Loucy (cell line): ENCODE measurements at regions not wholly inside any gene's neighbourhood (a gene's known extent, or its start where the extent isn't known, plus 50 kb on each side); places are given as distances from the start of the nearest gene placed in this dataset.
A peak's percentile ranks its signal among the peaks of the same experiment; 100 is the strongest.

Experiments
- H2AFZ ChIP-seq: fragments of 200-600 bp; sonication (generic); 2 replicates; pipeline ENCODE4 v1.6.0; 2016; ENCODE audit warnings: antibody characterized with exemption, mild to moderate bottlenecking, low read length, moderate library complexity
- H3F3A ChIP-seq: fragments of 200-600 bp; 2 replicates; pipeline ENCODE4 v1.6.0; 2016; ENCODE audit warnings: antibody characterized with exemption, low read depth, mild to moderate bottlenecking
- H3K27me3 ChIP-seq: fragments of 200-600 bp; sonication (generic); 2 replicates; pipeline ENCODE4 v1.6.1; 2014; ENCODE audit warnings: low read length, mild to moderate bottlenecking; ENCODE audit not compliant: insufficient read depth, poor library complexity, severe bottlenecking
- H3K36me3 ChIP-seq: fragments of 200-600 bp; sonication (generic); 2 replicates; pipeline ENCODE4 v1.6.1; 2016; ENCODE audit warnings: low read length; ENCODE audit not compliant: insufficient read depth
- H3K4me1 ChIP-seq: fragments of 200-600 bp; sonication (generic); 2 replicates; pipeline ENCODE4 v1.5.1; 2014; ENCODE audit warnings: low read length, mild to moderate bottlenecking; ENCODE audit not compliant: insufficient read depth, poor library complexity, severe bottlenecking
- H3K4me2 ChIP-seq: fragments of 200-600 bp; sonication (generic); 2 replicates; pipeline ENCODE4 v1.6.0; 2014; ENCODE audit warnings: antibody characterized with exemption, low read length, low read depth, mild to moderate bottlenecking; ENCODE audit not compliant: poor library complexity, severe bottlenecking
- H3K4me3 ChIP-seq: fragments of 200-600 bp; sonication (generic); 2 replicates; pipeline ENCODE4 v1.5.1; 2014; ENCODE audit warnings: low read length, mild to moderate bottlenecking, mixed read lengths; ENCODE audit not compliant: poor library complexity, severe bottlenecking
- H3K79me2 ChIP-seq: fragments of 200-600 bp; sonication (generic); 2 replicates; pipeline ENCODE4 v1.6.1; 2014; ENCODE audit warnings: low read length; ENCODE audit not compliant: insufficient read depth
- H3K9ac ChIP-seq: fragments of 200-600 bp; sonication (generic); 2 replicates; pipeline ENCODE4 v1.6.0; 2014; ENCODE audit warnings: mild to moderate bottlenecking, low read depth, low read length, moderate library complexity; ENCODE audit not compliant: poor library complexity, severe bottlenecking
- H3K9me2 ChIP-seq: fragments of 200-600 bp; sonication (generic); replicated peaks from 2 replicates; pipeline ENCODE4 v1.6.1; 2016; ENCODE audit warnings: low read depth, low read length, mixed read lengths
- H3K9me3 ChIP-seq: fragments of 200-600 bp; sonication (generic); 2 replicates; pipeline ENCODE4 v1.6.1; 2014; ENCODE audit warnings: mild to moderate bottlenecking, antibody characterized with exemption, low read length, low read depth; ENCODE audit not compliant: insufficient read depth
- H4K20me1 ChIP-seq: fragments of 200-600 bp; sonication (generic); 2 replicates; pipeline ENCODE4 v1.6.0; 2014; ENCODE audit warnings: antibody characterized with exemption, low read length, mild to moderate bottlenecking; ENCODE audit not compliant: insufficient read depth, poor library complexity, severe bottlenecking
- EZH2phosphoT487 ChIP-seq: fragments of 200-600 bp; IDR thresholded peaks from 2 replicates; pipeline ENCODE4 v1.6.1; 2018; ENCODE audit warnings: antibody characterized with exemption, mild to moderate bottlenecking, moderate library complexity, borderline replicate concordance
- TF ChIP-seq, protein P1 (sequence below): fragments of 200-600 bp; sonication (generic); conservative IDR thresholded peaks from 2 replicates; pipeline ENCODE4 v1.5.1; 2014; ENCODE audit warnings: mild to moderate bottlenecking, antibody characterized with exemption, low read length

DNA sequence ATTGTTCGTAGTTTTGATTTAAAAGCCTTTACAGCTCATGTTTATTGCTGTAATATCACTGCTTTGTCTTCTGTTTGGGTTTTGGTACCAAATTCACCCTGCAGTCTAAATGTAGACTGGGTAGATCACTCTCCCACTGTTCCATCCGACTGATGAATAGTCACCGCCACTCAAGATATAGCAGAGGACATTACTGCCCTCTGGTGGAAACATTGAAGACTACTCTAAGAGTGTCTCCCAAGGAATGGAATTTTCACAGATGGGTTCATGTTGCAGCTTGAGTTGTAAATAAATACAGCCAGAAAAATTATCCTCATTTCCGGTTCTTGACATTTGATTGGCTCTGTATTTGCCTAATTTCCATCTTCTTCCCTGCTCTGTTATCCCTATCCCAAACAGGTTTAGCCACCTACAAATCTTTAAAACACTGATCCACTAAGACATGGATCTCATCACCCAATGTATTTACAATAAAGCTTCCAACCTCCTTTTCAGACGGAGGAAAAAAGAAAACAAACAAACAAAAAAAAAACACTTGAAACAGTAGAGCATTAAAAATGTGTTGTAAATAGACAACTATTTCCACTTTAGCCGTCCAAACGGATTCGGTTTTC is 198.3 kb upstream of the CPNE8 start:
- no peak overlapping the region for H3K4me3 ChIP-seq
- no peaks in the 10 kb centered on the region for H3K9me3 ChIP-seq
- no peaks in the 10 kb centered on the region for H4K20me1 ChIP-seq
- no peaks in the 10 kb centered on the region for H3K79me2 ChIP-seq
- no peak overlapping the region for H3K9ac ChIP-seq
- no peaks in the 10 kb centered on the region for H3K9me2 ChIP-seq
- H3K27me3 ChIP-seq = no peaks in the 10 kb centered on the region
- H3K4me2 ChIP-seq = no peak overlapping the region
- no peak overlapping the region for H2AFZ ChIP-seq
- H3F3A ChIP-seq = no peaks in the 10 kb centered on the region
- no peaks in the 10 kb centered on the region for H3K4me1 ChIP-seq
- no peak for TF ChIP-seq EZH2phosphoT487
- TF ChIP-seq, protein P1, sequence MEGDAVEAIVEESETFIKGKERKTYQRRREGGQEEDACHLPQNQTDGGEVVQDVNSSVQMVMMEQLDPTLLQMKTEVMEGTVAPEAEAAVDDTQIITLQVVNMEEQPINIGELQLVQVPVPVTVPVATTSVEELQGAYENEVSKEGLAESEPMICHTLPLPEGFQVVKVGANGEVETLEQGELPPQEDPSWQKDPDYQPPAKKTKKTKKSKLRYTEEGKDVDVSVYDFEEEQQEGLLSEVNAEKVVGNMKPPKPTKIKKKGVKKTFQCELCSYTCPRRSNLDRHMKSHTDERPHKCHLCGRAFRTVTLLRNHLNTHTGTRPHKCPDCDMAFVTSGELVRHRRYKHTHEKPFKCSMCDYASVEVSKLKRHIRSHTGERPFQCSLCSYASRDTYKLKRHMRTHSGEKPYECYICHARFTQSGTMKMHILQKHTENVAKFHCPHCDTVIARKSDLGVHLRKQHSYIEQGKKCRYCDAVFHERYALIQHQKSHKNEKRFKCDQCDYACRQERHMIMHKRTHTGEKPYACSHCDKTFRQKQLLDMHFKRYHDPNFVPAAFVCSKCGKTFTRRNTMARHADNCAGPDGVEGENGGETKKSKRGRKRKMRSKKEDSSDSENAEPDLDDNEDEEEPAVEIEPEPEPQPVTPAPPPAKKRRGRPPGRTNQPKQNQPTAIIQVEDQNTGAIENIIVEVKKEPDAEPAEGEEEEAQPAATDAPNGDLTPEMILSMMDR = peak; percentile 82
- no peaks in the 10 kb centered on the region for H3K36me3 ChIP-seq

GRCh38 chr12:39102474-39103209 is 197.3 kb upstream of the CPNE8 start:
- H3K9ac ChIP-seq = no peak overlapping the region
- no peak overlapping the region for H2AFZ ChIP-seq
- H4K20me1 ChIP-seq = no peaks in the 10 kb centered on the region
- H3K36me3 ChIP-seq = no peaks in the 10 kb centered on the region
- H3K4me2 ChIP-seq = no peak overlapping the region
- no peaks in the 10 kb centered on the region for H3K9me3 ChIP-seq
- no peak overlapping the region for H3K4me3 ChIP-seq
- no peaks in the 10 kb centered on the region for H3K4me1 ChIP-seq
- H3F3A ChIP-seq = no peaks in the 10 kb centered on the region
- H3K27me3 ChIP-seq = no peaks in the 10 kb centered on the region
- H3K9me2 ChIP-seq = no peaks in the 10 kb centered on the region
- H3K79me2 ChIP-seq = no peaks in the 10 kb centered on the region
- TF ChIP-seq EZH2phosphoT487 = no peak
- TF ChIP-seq, protein P1 = no peak

DNA sequence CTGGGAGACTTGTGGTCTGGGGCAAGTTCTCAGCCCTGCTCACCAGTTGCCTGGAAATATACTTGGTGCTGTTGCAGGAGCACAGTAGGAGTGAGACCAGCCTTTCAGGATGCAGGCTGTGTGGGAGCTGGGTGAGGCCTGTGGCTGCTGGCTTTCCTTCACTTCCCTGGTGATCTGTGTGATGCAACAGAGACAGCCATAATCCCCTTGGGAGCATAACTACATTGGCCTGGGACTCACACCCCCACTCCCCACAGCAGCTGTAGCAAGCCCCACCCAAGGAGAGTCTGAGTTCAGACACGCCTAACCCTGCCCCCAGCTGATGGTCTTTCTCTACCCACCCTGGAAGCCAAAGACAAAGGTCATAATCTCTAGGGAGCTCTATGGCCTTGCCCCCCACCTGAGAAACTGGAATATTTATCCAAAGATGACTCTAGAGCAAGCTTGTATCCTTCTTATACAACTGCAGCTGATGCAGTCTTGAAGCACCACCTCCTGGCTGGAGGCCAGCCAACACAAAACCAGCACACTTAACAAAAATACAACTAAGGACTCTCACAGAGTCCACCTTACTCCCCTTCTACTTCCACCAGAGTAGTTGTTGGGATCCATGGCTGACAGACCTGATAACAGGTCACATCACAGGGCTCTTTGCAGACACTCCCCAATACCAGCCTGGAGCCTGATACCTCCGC is 190.4 kb upstream of the CPNE8 start:
- no peak overlapping the region for H2AFZ ChIP-seq
- H3K9me2 ChIP-seq = no peaks in the 10 kb centered on the region
- no peaks in the 10 kb centered on the region for H3K4me1 ChIP-seq
- no peaks in the 10 kb centered on the region for H4K20me1 ChIP-seq
- H3K4me3 ChIP-seq = no peak overlapping the region
- no peaks in the 10 kb centered on the region for H3K27me3 ChIP-seq
- H3K36me3 ChIP-seq = no peaks in the 10 kb centered on the region
- H3K4me2 ChIP-seq = no peak overlapping the region
- TF ChIP-seq, protein P1 = no peak
- H3F3A ChIP-seq = no peaks in the 10 kb centered on the region
- H3K9ac ChIP-seq = no peak overlapping the region
- no peaks in the 10 kb centered on the region for H3K79me2 ChIP-seq
- 0 out of 2 replicates have a peak, but pooled peaks cover 3% of the 10 kb centered on the region for H3K9me3 ChIP-seq
